ENCODE measurements at regions not wholly inside any gene's neighbourhood (a gene's known extent, or its start where the extent isn't known, plus 50 kb on each side); places are given as distances from the start of the nearest gene placed in this dataset.

DNA sequence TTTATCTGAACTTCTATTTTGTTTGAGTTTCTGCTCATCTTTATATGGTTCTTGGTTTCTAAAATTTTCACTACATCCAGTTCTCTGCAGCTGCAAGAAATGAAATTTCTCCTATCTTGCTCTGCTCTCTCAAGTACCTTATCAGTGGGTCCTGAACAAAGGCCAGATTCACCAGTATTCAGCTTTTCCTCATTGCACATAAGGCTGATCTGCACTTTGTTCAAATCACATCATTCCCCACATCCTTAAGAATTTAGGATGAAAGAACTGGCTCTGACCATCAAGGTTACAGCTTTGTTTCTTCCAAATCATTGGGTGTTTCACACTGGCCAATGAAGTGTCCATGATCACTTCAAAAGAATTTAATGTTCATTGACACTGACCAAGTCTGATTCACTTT lies 211.4 kb downstream of the GRIN2B start:
- TF ChIP-seq POLR2A (IDR thresholded peaks at IDR 0.05) = no peak
- TF ChIP-seq POLR2AphosphoS5 (IDR thresholded peaks at IDR 0.05) = no peak
